Activated T-helper 1 cell treated with Interleukin-2 at 50 U/mL for 16 hours (primary cell): ENCODE measurements at regions not wholly inside any gene's neighbourhood (a gene's known extent, or its start where the extent isn't known, plus 50 kb on each side); places are given as distances from the start of the nearest gene placed in this dataset.

ENCODE experiments used
- DNase-seq: peaks from one replicate; pipeline ENCODE4 v3.0.0-alpha.2; 2020; ENCODE audit warnings: low read depth

DNA sequence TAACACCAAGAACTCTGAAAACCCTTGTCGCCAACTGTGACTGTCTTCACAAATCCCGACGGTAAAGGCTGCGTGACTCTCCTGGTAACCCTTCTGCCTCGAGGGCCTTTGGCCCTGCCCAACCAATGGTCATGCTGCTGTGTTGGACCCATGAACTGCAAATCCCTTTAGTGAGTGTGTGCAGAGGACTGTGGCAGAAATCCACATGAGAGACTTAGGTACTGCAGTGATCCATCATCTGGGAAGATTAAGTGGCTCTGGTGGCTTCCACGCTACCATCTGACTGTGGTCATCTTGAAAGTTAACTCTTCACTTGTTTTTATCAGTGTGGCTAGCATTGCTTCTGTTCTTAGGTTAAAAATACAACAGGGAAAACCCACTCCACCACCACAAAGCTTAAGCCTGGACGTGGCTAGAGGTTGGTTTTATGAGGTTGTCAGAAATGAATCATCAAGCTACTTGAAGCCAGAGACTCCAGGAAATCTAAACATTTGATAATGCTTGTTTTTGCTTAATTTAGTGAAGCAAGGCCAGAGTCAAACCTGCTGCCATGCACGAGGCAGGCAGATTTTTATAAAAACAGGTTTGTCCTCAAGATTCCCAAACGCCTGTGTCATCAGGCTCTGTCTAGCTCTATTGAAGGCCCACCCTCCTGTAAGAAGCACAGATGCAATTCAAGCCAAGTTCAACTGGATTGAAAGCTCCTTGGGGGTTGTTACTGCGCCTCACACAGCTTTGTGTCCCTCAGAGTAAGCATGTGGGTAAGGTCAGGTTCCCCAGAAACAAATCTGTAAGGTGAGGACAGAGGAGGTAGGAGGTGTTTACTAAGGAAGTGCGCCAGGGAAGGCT, 52.7 kb upstream of the ERCC6L2 start:
- DNase-seq, result no peak

DNA sequence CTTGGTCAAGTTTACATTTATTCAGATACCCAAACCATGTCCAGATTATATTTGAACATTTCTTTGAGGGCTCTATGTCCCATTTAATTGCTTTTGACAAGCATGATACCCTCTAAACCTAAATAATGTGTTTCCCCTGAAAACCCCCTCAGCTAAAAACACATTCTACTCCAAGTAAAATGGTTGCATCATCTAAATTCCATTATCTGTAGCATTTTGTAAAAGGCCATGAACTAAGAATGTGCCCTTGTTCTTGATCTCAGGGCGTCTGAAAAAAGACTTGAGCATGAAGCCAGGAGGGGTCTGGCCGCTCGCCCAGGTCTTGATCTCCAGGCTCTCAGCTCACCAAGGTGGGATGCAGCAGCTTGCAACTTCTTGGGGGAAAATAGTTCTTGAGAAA, 53.5 kb upstream of the ERCC6L2 start:
- no peak for DNase-seq

GRCh38 chr9:95820074-95820473, 55.4 kb upstream of the ERCC6L2 start:
- no peak for DNase-seq

GRCh38 chr9:95819636-95820035, 55.9 kb upstream of the ERCC6L2 start:
- no peak for DNase-seq

DNA sequence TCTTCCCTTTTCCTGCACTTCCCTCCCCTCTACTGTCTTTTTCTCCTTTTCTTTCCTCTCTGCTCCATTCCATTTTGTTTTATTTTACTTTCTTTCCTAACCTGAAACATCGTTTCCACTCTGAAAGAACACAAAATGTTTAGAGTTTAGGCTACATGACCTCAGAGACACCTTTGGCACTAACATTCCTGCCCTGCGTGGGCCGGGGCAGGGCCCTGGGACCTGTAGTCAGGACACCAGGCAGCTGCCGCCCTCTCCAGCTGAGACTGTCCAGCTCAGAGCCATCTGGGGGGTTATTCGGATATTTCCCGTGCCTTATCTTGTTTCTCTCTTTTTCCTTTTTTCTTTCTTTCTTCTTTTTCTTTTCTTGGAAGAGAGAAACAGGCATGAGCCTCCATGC, 58.3 kb upstream of the ERCC6L2 start:
- no peak for DNase-seq

- DNase-seq, result no peak
Observed at GRCh38 chr9:95816716-95817115, 58.8 kb upstream of the ERCC6L2 start.

DNA sequence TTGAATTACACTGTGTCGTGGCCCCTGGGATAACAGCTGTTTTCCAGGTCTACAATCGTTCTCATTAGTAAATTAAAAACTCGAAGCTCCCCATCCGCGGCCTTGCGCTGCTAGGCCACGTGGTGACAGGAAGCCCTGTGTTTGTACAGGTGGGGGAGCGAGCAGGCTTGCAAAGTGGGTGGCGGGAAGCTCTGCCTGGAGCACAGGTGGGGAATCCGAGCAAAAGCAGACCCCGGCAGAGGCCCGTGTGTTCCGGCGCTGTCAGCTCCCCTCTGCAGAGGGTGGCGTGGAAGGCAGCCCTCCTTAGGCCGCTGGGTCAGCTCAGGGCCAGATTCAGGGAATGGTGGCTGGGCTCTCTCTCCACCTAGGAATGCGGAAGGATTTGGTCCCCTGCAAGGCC, 59.5 kb upstream of the ERCC6L2 start:
- DNase-seq, result no peak

DNA sequence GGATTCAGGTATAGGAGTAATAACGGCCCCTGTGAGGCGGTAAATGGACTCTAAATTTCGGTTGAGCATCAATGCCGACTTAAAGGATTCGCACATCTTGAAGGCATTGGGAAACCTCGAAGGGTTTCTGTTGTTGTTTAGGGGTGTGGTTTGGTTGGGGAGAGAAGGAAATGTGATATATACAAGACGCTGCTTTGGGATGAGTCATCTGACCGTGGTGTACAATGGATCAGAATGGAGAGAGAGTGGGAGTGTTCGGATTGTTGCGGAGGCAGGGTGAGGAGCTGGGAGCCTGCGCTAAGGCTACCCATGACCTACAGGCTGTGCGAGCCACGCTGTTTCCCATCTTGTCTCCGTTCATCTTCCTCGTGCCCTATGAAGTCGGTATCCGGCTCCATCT, 60.4 kb upstream of the ERCC6L2 start:
- DNase-seq, result no peak

- DNase-seq, result no peak
Observed at GRCh38 chr9:95813923-95814322, 61.6 kb upstream of the ERCC6L2 start.

- no peak for DNase-seq
Observed at GRCh38 chr9:95810814-95811213, 64.7 kb upstream of the ERCC6L2 start.

GRCh38 chr9:95810133-95810532, 65.4 kb upstream of the ERCC6L2 start:
- DNase-seq, result no peak

DNA sequence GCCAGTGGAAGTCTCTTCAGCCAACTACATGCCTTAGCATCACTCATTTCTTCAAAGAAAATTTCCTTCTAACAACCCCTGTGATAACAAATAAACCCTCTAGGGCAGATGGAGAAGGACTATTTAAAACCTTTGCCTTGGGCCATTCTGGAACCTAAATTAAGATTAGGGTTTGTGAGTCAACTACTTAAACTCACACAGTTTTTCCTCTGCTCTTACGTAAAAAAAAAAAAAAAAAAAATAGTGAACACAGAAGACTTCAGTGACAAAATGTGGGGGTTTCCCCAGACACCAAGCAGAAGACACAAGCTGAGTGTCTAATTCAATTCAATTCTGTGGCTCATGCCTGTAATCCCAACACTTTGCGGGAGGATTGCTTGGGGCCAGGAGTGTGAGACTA, 65.8 kb upstream of the ERCC6L2 start:
- DNase-seq, result no peak

- DNase-seq, result no peak
Observed at GRCh38 chr9:95808011-95808410, 67.5 kb upstream of the ERCC6L2 start.

- no peak for DNase-seq
Observed at GRCh38 chr9:95807326-95807947, 68.1 kb upstream of the ERCC6L2 start.

- DNase-seq, result no peak
Observed at GRCh38 chr9:95803197-95803596, 72.3 kb upstream of the ERCC6L2 start.

GRCh38 chr9:95801797-95802196, 73.7 kb upstream of the ERCC6L2 start:
- DNase-seq, result no peak

GRCh38 chr9:95796029-95796428, 79.5 kb upstream of the ERCC6L2 start:
- no peak for DNase-seq

GRCh38 chr9:95793924-95794828, 81.3 kb upstream of the ERCC6L2 start:
- no peak for DNase-seq

DNA sequence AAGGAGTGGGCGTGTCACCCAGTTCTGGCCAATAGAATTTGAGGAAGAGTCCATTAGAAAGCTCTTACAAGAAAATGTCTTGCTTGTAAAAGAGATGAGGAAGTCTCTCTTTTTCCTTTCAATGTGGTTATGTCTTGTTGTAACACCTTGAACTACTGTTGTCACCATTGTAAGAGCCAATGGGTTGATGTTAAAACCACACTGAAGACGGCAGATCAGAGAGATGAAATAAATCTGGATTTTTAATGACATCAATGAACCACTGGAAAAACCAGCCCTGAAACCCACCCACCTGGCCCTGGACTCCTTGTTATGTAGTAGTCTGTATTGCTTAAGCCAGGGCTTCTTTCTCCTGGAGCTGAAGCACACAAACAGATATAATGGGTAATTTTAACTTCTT, 83.8 kb upstream of the ERCC6L2 start:
- DNase-seq, result no peak

DNA sequence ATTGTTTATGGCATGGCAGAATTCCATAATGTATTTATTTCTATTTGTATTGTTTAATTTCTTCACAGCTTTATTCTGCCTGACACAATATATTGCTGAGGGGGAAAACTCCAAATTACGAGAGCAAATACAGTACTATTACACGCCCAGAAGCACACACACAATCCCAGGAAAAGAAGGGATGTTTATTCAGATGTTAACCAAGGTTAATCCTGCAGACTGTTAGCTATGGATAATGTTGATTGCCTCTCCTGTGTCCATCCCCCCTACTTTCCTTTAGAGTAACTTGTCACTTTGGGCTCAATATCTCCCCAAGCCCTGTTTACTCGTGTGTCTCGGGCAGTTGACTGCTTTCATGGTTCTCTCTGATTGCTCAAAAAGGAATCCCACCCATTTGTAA, 84.2 kb upstream of the ERCC6L2 start:
- DNase-seq, result no peak

GRCh38 chr9:95788521-95788991, 86.9 kb upstream of the ERCC6L2 start:
- DNase-seq, result no peak

DNA sequence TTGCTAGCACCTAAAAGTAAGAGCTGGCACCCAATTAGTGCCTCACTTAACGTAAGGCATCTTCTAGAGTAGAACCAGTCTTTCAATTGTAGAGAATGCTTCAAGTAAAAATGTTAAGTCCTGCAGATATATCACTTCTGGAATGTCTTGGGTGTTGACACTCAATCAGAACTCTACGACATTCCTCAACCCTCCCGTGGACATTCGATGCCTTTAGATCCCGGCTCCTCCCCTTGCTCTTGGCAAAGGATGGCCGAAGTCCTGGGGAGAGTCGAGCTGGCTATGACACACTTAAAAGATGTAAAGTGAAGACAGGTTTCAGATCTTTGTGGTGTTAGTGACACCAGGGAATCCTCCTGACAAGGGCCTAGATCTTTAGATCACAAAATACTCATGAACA, 87.5 kb upstream of the ERCC6L2 start:
- no peak for DNase-seq

DNA sequence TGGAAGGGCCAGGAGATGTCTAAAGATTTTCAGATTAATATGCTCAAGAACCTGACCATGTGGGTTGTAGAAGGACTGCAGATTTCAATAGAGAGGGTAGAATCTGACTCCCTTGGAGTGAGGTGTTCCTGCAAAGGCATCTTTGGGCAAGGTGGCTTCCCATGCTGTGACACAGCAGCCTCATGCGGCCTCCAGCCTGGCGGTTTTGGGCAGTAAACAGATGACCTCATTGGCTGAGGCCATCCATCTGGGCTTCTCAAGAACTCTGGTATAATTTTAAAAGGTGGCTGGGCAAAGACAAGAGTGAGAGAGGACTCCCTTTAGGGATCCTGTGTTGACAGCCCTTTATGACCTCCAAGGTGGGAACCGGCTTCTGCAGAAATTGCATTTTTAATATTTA, 90.3 kb upstream of the ERCC6L2 start:
- no peak for DNase-seq
